HK-2 (cell line): ENCODE measurements at regions not wholly inside any gene's neighbourhood (a gene's known extent, or its start where the extent isn't known, plus 50 kb on each side); places are given as distances from the start of the nearest gene placed in this dataset.

Experiments used
- DNase-seq: peaks from one replicate; pipeline ENCODE4 v3.0.0-alpha.2; 2018; ENCODE audit not compliant: unreplicated experiment

DNA sequence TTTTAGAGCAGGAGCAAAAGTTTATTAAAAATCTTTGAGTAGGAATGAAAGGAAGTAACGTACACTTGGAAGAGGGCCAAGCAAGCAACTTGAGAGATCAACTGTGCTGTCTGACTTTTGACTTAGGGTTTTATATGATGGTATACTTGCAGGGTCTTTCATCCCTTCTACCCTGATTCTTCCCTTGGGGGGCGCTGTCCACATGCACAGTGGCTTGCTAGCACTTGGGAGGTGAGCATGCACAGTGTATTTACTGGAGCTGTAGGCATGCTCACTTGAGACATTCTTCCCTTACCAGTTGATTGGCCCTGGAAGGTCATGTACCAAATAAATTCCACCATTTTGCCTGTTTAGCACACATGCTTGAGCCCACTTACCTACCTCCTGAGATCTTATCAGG lies 1001.3 kb upstream of the ADGRL2 start:
- DNase-seq = no peak

DNA sequence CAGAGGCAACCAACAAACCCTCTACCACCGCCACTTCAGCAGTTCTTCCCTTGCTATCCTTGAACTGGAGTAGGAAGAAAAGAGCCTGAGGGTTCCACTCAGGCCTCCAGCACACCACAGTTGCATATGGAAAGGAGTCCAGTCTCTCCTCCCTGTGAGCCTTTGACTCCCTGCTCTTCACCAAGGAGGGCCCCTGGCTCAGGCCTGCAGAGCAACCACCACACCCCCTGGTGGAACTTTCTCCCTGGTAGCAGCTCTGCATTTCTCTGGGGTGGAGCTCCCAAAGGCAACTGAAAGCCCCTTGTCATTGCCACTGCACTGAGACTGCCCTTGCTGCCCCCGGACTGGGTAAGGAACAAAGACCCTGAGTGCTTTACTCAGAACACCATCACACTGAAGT lies 1021.5 kb upstream of the ADGRL2 start:
- no peak for DNase-seq

DNA sequence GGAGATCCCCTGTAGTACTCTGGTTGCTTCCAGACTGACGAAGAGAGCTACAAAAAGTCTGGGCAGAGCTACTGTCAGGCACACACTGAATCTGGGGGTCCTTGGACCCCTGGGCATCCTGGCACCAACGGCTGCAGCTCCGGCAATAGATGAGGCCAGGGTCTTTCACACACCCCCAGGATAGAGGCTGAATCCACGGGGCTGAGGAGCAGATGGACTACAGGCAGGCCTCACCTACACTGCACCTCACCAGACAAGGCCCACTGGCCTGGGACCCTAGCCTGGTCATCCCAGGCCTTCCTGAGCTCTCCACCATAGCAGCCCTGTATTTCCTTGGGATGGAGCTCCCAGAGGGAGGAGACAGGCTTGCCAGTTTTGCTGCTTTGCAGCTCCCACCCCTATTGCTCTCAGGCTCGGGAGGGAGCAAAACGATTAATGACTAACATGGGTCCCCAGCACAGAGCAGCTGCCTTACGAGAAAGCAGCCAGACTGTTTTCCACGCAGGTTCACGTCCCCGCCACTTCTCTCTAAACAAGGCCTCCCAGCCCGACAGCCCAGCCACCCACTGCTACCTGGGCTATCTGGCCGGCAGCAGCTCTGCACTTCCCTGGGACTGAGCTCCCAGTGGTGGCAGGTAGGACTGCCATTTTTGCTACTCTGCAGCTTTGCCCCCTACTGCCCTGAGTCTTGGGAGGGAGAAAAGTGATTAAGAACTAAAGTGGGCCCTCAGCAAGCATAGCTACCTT lies 1022.5 kb upstream of the ADGRL2 start:
- no peak for DNase-seq

DNA sequence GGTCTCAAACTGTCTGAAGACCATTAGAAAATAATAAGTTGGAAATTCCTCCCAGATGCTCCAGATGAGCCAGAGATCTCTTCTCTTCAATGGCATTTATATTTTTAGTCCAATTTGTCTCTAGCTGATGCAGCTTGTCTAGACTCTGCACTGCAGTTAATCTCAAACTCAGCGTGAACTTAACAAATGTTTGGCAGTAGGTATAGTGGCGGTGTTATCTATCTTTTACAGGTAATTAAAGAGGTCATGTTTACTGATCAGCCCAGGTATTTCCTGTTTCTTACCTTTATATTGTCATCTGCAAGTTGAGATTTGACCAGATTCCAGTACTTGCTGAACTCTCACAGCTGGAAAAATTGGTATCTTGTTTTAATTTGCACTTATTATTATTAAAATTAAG lies 1024.5 kb upstream of the ADGRL2 start:
- no peak for DNase-seq

DNA sequence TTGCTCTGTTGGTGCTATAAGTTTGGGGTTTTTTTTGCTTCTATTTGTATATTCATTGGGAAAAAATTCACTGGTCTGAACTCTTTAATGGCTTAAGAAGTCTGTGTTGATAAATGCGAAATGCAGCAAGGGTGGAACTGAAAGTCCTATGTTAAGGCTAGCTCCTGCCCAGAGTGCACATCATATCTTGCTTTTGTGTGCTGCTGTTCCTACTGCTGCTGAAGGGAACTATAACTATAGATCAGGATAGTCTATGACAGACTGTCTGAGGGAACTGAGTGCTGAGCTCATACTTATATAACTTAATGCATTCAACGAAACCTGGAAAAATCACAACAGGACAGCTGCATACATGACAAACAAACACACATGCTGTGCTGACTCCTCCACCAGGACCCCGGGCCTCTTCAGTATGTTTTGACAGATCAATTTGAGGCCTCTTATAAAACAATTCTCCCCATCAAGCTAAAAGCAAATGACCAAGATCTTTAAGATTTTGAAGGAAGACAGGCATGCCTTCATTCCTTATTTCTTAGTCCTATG lies 1031.5 kb upstream of the ADGRL2 start:
- no peak for DNase-seq

DNA sequence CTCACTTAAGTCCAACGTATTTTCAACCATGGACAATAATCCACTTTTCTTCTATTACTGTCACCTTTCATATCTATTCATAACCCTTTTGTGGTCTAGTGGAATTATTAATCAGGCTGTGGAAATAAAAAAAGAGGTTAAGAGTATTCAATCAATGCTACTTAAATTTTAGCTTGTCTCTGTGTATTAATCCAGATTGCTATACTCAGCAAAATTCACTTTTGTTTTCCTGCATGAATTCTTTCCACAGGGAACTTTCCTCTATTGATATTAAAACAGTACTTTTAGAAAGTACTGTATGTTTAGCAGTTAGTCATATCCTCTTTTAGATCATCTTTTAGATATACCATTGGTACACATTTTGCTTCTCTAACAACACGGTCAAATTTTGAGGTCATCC lies 1033.0 kb upstream of the ADGRL2 start:
- no peak for DNase-seq

DNA sequence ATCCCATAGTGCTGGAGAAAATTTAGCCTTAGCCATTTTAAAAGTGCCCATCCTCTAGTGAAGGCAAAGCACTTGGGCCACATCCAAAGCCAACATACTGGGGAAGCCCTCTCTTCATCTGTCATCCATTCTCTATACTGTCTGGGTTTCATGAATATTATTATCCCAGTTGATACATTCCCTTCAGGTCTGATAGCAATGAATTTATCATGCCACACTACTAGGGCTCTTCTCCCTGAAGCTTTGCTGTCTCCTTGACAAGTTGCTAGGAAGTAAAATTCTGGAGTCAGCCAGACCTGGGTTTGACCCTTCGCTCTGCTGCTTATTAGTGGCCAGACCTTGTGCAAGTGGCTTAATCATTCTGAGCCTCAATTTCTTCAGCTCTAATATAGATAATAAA lies 1041.4 kb upstream of the ADGRL2 start:
- DNase-seq = no peak

DNA sequence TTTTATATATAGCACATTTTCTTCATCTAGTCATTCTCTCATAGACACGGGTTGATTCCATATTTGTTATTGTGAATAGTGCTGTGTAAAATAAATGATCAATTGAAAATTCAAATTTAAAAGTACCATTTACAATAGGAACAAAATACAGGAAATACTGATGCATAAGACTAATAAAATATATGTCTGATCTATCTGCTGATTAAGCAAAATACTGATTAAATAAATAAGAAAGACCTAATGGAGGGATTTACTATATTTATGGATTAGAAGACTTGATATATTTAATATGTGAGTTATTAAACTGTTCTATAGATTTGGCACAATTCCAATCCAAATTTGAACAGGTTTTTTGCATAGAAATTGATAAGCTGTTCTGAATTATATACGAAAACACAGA lies 1044.8 kb upstream of the ADGRL2 start:
- DNase-seq = no peak

DNA sequence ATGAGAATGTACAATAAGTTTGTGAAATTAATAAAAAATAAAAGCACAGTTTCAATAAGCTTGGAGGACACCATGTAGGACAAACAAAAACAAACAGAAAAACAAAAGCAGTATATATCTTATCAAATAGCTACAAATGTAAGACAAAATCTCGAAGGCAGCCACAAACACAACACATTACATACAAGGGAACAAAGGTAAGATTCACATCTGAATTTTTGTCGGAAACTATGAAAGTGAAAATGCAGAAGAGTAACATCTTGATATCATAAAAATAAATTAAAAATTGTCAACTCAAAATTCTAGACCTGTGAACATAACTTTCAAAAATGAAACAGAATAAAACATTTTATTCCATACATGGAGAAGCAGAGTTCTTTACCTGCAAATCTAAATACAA lies 1049.5 kb upstream of the ADGRL2 start:
- DNase-seq = no peak

DNA sequence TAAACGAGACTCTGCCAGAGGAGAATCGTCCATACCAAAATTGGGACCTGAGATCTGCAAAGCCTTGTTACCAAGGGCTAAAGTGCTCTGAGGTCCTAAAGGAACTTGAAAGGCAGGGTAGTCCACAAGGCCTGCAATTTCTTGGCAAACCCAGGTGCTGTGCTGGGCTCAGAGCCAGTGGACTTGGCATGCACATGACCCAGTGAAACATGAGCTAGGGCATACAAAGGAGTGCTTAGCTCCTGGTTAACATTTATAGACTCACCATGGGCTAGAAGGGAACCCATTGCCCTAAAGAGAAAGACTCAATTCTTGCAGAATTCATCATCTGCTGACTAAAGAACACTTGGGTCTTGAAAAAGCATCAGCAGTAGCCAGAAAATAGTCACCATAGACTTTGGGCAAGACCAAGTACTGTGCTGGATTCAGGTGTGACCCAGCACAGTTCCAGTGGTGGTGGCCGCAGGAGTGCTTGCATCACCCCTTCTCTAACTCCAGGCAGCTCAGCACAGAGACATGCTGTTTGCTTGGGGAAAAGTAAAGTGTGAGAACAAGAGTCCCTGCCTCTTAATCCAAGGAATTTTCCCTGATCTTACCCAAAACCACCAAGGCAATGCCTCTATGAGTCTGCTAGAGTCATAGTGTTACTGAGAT lies 1069.4 kb upstream of the ADGRL2 start:
- no peak for DNase-seq

DNA sequence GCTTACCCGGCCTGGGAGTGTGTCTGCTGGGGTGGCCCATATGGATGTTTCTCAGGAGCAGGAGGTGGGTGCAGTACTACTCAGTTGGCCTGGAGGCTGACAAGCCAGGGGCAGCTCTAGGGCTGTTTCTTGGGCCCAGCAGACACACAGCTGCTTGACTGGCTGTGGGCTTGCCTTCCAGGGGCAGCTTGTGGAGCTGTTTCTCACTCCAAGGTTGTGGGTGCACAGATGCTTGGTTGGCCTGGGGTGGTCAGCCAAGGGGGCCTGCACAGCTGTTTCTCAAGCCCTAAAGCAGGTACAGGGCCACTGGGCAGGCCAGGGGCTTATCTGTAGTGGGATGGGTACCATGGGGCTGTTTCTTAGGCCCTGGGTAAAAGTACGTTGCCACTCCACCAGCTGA lies 1078.1 kb upstream of the ADGRL2 start:
- no peak for DNase-seq

DNA sequence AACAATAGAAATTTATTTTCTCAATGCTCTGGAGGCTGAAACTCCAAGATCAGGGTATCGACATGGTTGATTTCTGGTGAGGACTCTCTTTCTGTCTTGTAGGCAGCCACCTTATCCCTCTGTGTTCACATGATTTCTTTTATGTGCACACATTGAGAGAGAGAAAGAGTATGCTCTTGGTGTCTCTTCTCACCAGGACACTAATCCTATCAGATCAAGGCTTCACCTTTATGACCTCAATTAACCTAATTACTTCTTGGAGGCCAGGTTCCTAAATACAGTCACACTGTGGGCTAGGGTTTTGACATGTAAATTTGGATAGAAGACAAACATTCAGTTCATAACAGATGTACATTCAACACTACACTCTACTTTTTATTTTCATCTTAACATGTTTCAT lies 1094.2 kb upstream of the ADGRL2 start:
- no peak for DNase-seq

DNA sequence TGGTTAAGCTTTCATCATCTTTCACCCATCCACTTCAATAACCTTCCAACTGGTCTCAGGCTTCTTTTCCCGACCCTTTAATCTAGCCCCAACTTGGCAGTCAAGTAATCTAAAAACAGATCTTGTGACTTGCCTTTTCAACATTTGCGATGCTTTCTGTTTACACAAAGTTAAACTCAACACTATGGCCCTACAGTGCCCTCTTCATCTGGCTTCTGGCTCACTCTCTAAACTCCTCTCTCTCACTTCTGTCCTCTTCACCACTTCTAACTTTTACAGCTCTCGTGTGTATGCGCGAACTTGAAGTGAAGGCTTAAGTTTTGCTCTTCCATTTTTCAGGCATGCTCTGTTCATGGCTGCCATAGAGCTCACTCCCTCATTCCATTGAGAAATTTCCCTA lies 1122.3 kb upstream of the ADGRL2 start:
- no peak for DNase-seq

DNA sequence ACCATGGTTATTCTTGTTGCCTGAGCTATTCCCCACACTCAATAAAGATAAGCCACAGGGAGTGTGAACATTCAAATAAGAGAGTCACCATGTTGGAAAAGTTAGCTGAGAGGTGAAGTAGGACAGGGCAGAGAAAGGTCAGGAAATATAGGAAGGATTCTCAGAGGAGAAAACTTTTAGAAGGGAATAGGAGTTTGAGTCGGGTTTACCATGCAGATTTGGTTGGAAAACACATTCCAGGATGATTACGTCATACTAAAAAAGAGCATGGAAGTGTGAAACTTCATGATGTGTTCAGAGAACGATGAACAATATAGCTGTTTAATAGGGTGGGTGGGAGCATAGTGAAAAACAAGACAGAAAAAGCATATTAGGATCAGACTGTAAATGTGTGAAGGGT lies 1125.3 kb upstream of the ADGRL2 start:
- DNase-seq = no peak

DNA sequence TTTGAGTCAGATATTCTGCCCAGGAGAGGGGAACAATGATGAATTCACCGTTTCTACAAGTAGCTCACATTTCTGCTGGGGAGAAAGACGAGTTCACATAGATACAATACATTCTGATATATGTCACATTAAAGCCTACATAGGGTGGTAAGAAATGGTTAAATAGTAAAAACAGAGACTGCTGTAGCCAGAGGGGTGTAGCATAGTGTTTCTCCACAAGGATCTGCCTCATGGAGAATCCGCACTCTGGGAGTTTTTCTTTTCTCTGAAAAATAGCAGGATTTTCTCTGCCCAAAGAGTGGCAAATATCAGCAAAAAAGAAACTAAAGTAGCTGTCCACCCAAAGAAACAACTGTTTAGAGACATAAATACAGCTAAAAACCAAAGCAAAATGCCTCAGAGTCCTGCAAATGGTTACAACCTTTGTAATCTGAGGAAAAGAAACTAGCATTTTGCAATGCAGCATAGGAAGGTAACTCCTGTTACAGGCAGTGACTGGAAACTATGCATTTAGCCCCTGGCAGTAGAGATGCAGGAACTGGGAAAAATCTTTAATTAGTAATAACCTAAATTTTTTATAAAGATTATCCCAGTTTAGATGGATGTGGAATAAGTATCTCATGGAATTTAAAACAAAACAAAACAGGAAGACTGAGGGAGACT lies 1126.7 kb upstream of the ADGRL2 start:
- DNase-seq = no peak

DNA sequence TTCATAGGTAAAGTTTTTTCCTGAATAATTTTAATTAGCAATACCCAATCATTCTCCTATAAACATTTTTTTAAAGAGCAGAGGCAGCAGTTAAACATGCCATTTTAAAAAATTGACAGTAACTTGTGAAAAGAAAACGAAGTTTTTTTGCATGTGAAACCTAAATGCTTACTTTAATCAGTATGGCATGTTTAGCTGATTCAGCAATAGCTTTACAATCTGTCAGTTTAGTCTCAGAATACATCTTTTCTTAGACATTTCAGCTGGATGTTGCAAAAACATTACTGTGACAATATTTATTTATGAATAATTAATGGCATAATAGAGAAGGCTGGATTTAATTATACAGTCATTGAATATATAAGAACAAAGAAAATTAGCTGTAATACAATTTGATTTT lies 1132.4 kb upstream of the ADGRL2 start:
- DNase-seq = no peak

DNA sequence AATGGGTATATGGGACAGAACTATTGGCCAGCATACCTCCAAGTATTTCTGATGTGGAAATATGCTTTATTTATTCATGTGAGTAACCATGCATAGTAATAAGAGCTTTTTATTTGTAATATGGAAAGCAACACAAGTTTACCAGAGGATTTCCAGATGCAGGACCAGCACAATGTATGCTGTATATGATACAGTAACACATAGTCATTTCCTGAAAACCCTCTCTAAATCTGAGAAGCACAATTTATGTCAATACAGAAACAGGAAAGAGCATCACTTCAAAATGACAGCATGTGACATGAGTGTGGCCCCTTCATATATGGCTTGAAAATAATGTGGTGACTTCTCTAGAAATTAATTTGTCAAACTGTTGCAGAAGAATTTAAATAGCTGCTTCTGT lies 1134.7 kb upstream of the ADGRL2 start:
- no peak for DNase-seq

DNA sequence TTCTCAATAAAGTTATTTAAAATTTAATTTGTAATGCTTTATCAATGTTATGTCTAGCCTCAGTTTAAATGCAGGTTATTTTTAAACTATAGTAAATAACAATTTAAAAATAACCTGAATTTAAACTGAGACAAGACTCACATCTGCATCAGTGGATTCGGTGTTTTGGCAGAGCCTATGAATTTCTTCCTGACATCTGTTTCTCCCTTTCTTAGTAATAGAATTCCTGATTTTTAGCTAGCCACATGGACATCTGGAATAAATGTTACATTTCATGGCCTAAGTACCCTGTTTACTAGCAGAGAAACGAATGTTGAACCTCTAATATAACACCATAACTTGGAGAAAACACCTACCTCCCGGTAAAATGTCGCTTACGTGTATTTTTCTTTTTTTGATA lies 1141.6 kb upstream of the ADGRL2 start:
- DNase-seq = no peak

DNA sequence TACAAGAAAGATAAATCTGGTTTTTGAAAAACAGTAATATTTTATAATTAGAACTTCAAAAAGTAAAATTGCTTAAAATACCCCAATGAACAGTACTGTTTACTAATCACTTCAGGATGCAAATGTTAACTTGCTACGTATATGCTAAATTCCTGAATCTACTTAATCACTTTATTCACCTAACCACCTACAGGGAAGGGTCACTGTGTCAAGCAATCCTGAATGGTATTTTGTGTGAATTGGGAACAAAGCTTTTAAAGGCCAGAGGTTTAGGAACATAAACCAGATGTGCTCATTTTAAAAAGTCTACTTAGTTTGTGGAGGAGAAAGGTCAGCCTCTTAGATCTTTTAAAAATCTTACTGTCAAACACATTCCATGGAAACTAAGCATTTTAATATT lies 1143.0 kb upstream of the ADGRL2 start:
- DNase-seq = no peak

DNA sequence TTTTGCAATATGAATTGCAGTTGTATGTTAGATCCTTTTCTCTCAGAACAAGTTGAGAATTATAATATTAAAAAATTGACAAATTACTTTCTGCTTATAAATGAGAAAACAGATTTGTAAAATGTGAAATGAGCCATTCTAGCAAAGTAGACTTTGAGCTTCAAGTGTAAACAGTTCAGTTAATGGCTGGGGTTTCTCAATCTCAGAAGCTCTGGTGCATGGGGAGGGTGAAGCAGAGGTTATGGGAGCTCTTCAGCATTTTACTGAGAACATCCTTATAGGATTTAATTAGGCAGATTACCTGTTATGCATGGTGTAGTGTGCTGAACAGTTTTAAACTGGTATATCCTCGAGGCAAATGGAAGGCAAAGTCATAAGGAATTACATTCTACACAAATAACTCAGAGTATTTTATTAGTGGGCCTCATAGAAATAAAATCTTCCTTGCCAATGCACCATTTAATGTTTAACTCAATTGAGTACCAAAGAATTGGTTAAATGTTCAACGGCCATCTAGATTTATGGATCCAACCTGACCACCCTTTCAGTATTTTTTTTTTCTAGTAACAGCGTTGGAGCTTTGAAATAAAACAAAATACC lies 1143.6 kb upstream of the ADGRL2 start:
- no peak for DNase-seq

DNA sequence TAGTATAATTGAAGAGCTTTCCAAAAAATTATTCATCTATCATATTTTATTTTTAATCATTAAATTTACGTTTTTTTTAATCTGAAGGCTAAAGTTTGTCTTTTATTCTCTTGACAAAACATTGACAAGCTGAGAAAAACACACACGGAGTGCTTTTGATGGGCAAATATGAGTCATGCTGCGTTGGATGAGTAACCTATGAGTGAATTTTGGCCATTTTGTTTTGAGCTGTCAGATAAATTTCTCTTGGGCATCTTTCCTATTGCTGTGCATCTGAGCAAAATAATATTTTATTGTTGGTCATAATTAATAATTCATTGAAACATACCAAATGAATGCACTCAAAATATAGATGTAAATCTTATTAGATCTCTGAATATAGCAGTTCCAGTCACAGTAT lies 1144.1 kb upstream of the ADGRL2 start:
- no peak for DNase-seq

DNA sequence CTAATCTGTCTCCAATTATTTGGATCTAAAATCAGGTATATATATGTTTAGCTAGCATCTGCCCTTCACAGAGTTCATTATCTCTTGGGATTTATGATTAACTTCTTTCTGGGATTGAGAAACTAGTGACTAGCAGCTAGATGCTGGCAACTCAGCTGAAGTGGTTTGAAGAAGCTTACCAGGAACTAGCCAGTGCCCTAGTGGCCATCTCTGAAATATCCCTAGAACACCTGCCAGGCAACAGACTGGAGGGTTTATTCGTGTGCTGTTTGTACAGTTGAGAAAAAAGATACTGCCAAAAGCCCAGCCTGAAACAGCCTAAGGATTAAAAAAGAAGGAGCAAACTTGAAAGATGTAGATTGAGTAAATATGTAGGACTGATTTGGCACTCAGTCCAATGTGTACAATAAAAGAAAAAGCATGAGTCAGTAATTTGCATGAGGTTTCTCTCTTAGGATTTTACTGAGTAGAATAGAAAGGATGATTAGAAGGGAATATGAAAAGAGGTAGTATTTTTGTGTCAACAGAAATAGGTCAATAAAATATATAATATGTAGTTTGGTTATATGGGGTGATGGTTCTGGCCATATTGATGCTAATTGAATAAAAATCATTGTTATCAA lies 1144.6 kb upstream of the ADGRL2 start:
- DNase-seq = peak; percentile 8
